ENCODE measurements at regions not wholly inside any gene's neighbourhood (a gene's known extent, or its start where the extent isn't known, plus 50 kb on each side); places are given as distances from the start of the nearest gene placed in this dataset.

DNA sequence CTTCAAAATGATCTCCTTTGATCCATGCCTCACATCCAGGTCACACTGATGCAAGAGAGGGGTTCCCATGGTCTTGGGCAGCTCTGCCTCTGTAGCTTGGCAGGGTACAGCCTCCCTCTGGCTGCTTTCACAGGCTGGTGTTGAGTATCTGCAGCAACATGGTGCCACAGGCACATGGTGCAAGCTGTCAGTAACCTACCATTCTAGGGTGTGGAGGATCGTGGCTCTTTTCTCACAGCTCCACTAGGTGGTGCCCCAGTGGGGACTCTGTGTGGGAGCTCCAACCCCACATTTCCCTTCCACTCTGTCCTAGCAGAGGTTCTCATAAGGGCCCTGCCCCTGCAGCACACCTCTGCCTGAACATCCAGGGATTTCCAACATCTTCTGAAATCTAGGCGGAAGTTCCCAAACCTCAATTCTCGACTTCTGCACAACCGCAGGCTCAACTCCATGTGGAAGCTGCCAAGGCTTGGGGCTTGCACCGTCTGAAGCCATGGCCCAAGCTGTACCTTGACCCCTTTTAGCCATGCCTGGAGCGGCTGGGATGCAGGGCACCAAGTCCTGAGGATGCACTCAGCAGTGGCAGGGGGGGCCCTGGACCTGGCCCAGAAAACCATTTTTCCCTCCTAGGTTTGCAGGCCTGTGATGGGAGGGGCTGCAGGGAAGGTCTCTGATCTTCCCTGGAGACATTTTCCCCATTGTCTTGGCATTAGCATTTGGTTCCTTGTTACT lies 137.8 kb upstream of the NUDT6 start:
- intact Hi-C loops (cut with DNase I; ENCODE audit: low total_unique reads): no loop called here
- Histone ChIP-seq H3K9me3 (no peaks in the 10 kb centered on the region), H3K4me3 (no peak overlapping the region), H3K27ac (no peak overlapping the region), H3K27me3 (no peaks in the 10 kb centered on the region), H3K36me3 (ENCODE audit: low read depth, missing control alignments) (no peaks in the 10 kb centered on the region), H3K4me1 (no peaks in the 10 kb centered on the region)
- WGBS, 2 donors: 94 to 99% methylated on average over 6 of the region's 6 CpGs
- TF ChIP-seq, protein P1, sequence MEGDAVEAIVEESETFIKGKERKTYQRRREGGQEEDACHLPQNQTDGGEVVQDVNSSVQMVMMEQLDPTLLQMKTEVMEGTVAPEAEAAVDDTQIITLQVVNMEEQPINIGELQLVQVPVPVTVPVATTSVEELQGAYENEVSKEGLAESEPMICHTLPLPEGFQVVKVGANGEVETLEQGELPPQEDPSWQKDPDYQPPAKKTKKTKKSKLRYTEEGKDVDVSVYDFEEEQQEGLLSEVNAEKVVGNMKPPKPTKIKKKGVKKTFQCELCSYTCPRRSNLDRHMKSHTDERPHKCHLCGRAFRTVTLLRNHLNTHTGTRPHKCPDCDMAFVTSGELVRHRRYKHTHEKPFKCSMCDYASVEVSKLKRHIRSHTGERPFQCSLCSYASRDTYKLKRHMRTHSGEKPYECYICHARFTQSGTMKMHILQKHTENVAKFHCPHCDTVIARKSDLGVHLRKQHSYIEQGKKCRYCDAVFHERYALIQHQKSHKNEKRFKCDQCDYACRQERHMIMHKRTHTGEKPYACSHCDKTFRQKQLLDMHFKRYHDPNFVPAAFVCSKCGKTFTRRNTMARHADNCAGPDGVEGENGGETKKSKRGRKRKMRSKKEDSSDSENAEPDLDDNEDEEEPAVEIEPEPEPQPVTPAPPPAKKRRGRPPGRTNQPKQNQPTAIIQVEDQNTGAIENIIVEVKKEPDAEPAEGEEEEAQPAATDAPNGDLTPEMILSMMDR (IDR thresholded peaks at IDR 0.05): no peak
- TF ChIP-seq POLR2A (IDR thresholded peaks at IDR 0.05): no peak
- no peak for DNase-seq

DNA sequence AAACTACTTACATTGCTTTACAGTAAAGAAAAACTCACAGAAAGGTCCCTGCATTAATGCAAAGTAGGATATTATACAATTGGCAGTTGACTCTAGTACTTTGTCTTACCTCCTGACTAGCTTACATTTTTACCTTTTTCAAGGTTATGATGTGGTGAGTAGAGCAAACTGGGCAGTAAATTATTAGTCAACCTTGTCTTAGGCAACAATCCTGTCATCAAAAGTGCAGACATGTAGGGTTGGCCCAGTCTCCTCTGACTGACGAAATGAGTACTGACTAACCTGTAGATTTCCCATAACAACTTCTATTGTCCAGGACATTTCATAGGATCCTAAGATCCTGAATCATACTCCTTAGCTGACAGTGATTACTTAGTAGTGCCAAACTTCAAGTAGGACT lies 142.0 kb upstream of the NUDT6 start:
- intact Hi-C loops (cut with DNase I; ENCODE audit: low total_unique reads): no loop called here
- WGBS, 2 donors: 92% methylated on average over 1 of the region's 1 CpG
- Histone ChIP-seq H3K4me1 (no peaks in the 10 kb centered on the region), H3K27ac (no peak overlapping the region), H3K9me3 (no peaks in the 10 kb centered on the region), H3K27me3 (no peaks in the 10 kb centered on the region), H3K4me3 (no peak overlapping the region), H3K36me3 (ENCODE audit: low read depth, missing control alignments) (no peaks in the 10 kb centered on the region)
- no peak for DNase-seq
- no peak for TF ChIP-seq POLR2A (IDR thresholded peaks at IDR 0.05)
- TF ChIP-seq, protein P1 (IDR thresholded peaks at IDR 0.05): no peak

DNA sequence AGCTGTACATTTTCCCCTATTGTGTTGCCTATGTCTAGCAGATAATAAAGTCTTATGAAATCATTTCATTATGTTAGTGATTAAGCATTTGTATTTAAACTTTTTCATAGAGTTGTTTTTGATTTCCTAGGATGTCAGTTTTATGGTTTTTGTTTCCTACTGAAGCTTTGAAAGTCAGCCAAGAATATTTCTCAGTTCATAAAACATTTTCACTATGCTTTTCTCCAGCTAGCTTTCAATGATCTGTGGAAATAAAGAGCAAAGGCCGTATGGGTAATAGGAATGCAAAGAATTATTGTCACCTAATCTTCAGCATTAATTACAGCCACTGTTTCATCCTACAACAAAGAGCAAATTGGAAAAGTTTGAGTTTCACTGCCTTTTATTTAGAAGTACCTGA lies 145.7 kb upstream of the NUDT6 start:
- Histone ChIP-seq H3K4me1 (no peaks in the 10 kb centered on the region), H3K4me3 (no peak overlapping the region), H3K27me3 (no peaks in the 10 kb centered on the region), H3K27ac (no peak overlapping the region), H3K9me3 (no peaks in the 10 kb centered on the region), H3K36me3 (ENCODE audit: low read depth, missing control alignments) (no peaks in the 10 kb centered on the region)
- 71 to 76% methylated on average over 1 of the region's 1 CpG for WGBS, 2 donors
- no peak for DNase-seq
- intact Hi-C loops (cut with DNase I; ENCODE audit: low total_unique reads): no loop called here
- TF ChIP-seq, protein P1 (IDR thresholded peaks at IDR 0.05): no peak
- no peak for TF ChIP-seq POLR2A (IDR thresholded peaks at IDR 0.05)

DNA sequence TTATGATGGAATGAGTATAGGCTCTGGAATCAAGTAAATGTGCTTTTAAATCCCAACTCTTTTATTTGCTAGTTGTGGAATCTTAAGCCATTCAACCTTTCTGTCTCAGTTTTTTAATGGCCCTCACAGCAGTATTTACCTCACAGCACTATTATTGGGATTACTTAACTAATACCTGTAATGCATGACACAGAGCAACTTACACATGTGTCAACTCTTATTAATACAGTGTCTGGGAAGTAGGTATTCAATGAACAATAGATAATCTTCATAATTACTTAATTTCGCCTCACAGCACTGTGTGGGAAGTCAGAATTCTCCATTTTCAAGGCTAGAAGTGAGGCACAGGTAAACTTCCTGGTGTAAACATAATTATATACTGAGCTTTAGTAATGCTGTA lies 149.7 kb upstream of the NUDT6 start:
- H3K27me3 ChIP-seq: no peaks in the 10 kb centered on the region
- no peak for DNase-seq
- H3K27ac ChIP-seq: no peak overlapping the region
- H3K4me3 ChIP-seq: no peak overlapping the region
- H3K9me3 ChIP-seq: no peaks in the 10 kb centered on the region
- no peaks in the 10 kb centered on the region for H3K36me3 ChIP-seq (ENCODE audit: low read depth, missing control alignments)
- TF ChIP-seq, protein P1 (IDR thresholded peaks at IDR 0.05): no peak
- no peak for TF ChIP-seq POLR2A (IDR thresholded peaks at IDR 0.05)
- intact Hi-C loops (cut with DNase I; ENCODE audit: low total_unique reads): no loop called here
- H3K4me1 ChIP-seq: no peaks in the 10 kb centered on the region
- 83 to 95% methylated on average over 1 of the region's 1 CpG for WGBS, 2 donors

DNA sequence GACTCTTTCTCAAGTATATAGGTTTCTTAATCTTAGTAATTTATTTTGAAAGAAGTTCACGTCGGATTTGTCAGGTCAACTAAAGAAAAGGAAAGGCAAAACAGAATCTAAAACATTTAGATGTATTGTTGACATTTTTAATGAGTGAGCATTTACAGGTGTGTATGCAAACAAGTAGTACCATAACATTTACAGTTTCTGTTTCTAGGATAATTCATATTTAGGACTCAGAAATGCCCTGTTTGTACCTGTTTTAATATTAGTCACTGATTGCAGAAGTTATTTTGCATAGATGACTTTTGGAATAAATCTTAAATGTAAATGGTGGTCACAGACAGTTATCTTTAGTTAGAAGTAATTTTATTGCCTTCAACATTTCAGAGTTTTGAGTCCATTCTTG lies 151.3 kb upstream of the NUDT6 start:
- Histone ChIP-seq H3K27ac (no peak overlapping the region), H3K27me3 (no peaks in the 10 kb centered on the region), H3K4me3 (no peak overlapping the region), H3K36me3 (ENCODE audit: low read depth, missing control alignments) (no peaks in the 10 kb centered on the region), H3K9me3 (no peaks in the 10 kb centered on the region), H3K4me1 (no peaks in the 10 kb centered on the region)
- intact Hi-C loops (cut with DNase I; ENCODE audit: low total_unique reads): no loop called here
- TF ChIP-seq, protein P1 (IDR thresholded peaks at IDR 0.05): no peak
- TF ChIP-seq POLR2A (IDR thresholded peaks at IDR 0.05): no peak
- 91 to 94% methylated on average over 2 of the region's 2 CpGs for WGBS, 2 donors
- no peak for DNase-seq

Measured in testis (tissue), 2 donors.